ENCODE measurements at regions not wholly inside any gene's neighbourhood (a gene's known extent, or its start where the extent isn't known, plus 50 kb on each side); places are given as distances from the start of the nearest gene placed in this dataset.

DNA sequence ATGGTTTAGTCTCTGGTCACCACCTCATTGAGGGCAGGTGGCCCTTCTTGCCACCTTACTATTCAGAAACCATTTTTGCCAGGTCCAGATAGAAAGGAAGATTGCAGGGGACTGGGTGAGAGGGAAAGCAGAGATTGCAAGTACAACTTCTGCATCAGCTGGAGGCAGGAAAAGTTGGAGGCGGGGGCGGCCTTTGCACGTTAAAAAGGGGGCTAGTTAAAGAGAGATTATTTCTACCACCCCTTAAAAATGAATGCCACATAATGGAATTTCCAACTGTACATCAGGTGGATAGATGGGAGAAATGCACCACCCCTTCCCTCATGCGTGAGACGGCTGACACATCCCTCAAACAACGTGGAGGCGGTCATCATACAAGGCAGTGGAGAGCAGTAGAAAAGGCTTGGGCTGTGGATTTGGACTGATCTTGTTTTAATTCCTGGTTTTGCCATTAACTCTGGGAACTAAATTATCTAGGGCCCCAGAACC, 95.4 kb upstream of the CNKSR3 start:
- TF ChIP-seq POLR2AphosphoS5 (IDR thresholded peaks at IDR 0.05) (no peak), POLR2A (IDR thresholded peaks at IDR 0.05) (no peak)
- TF ChIP-seq, protein P1, sequence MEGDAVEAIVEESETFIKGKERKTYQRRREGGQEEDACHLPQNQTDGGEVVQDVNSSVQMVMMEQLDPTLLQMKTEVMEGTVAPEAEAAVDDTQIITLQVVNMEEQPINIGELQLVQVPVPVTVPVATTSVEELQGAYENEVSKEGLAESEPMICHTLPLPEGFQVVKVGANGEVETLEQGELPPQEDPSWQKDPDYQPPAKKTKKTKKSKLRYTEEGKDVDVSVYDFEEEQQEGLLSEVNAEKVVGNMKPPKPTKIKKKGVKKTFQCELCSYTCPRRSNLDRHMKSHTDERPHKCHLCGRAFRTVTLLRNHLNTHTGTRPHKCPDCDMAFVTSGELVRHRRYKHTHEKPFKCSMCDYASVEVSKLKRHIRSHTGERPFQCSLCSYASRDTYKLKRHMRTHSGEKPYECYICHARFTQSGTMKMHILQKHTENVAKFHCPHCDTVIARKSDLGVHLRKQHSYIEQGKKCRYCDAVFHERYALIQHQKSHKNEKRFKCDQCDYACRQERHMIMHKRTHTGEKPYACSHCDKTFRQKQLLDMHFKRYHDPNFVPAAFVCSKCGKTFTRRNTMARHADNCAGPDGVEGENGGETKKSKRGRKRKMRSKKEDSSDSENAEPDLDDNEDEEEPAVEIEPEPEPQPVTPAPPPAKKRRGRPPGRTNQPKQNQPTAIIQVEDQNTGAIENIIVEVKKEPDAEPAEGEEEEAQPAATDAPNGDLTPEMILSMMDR (IDR thresholded peaks at IDR 0.05 in 8 of 11, conservative IDR thresholded peaks at IDR 0.05 in 3 of 11), result no peak
